H1 (cell line): ENCODE measurements at regions not wholly inside any gene's neighbourhood (a gene's known extent, or its start where the extent isn't known, plus 50 kb on each side); places are given as distances from the start of the nearest gene placed in this dataset.

ENCODE experiments used
- CTCF ChIA-PET: fragments of 300-600 bp; sonication (Branson Sonifier 250); formaldehyde crosslinking; loops from one replicate; lab custom pipeline; 2021; ENCODE audit not compliant: partially characterized antibody; lab: Charles Lee
- POLR2A ChIA-PET: fragments of 300-600 bp; sonication (Branson Sonifier 250); formaldehyde crosslinking; loops from one replicate; lab custom pipeline; 2021; ENCODE audit warnings: inconsistent platforms; ENCODE audit not compliant: partially characterized antibody; lab: Charles Lee
- DNase-seq, 2 experiments: peaks; one replicate each; pipeline versions ENCODE4 v3.0.0 to v3.0.0-alpha.2; 2010 to 2022; ENCODE audit warnings: low spot score in 2 of 2, low read depth in 1 of 2, mixed read lengths in 1 of 2
- FAIRE-seq: peaks from 2 replicates; lab custom pipeline; 2011; peaks lifted over from hg19 to GRCh38; lab: Jason Lieb, UNC
- H2AFZ ChIP-seq: 2 replicates; pipeline ENCODE4 v1.8.1; 2012; ENCODE audit warnings: low read length, inconsistent platforms
- H2AK5ac ChIP-seq: 2 replicates; pipeline ENCODE4 v1.6.1; 2013; ENCODE audit warnings: low read depth, low read length
- H2BK120ac ChIP-seq: replicated peaks from 2 replicates; pipeline ENCODE3; 2013; ENCODE audit warnings: low read depth, low read length, inconsistent platforms
- H2BK12ac ChIP-seq: 2 replicates; pipeline ENCODE4 v1.6.1; 2013; ENCODE audit warnings: low read depth, low read length
- H2BK15ac ChIP-seq: 2 replicates; pipeline ENCODE4 v1.6.1; 2013; ENCODE audit warnings: low read length
- H2BK20ac ChIP-seq: 2 replicates; pipeline ENCODE4 v1.6.1; 2013; ENCODE audit warnings: low read length
- H2BK5ac ChIP-seq: 2 replicates; pipeline ENCODE4 v1.6.1; 2013; ENCODE audit warnings: low read depth, low read length
- H3K14ac ChIP-seq: 2 replicates; pipeline ENCODE4 v1.6.1; 2013; ENCODE audit warnings: inconsistent platforms; ENCODE audit not compliant: insufficient read length
- H3K18ac ChIP-seq: 2 replicates; pipeline ENCODE4 v1.6.1; 2013; ENCODE audit warnings: low read length; ENCODE audit errors: extremely low read depth
- H3K23ac ChIP-seq: 2 replicates; pipeline ENCODE4 v1.6.1; 2013; ENCODE audit warnings: inconsistent platforms; ENCODE audit not compliant: insufficient read length
- H3K23me2 ChIP-seq: 2 replicates; pipeline ENCODE4 v1.6.1; 2013; ENCODE audit warnings: low read depth, low read length
- H3K27ac ChIP-seq: 2 replicates; pipeline ENCODE4 v1.6.1; 2011; ENCODE audit warnings: low read depth, low read length, inconsistent platforms
- H3K27me3 ChIP-seq, 4 experiments: replicated peaks in 1 of 4; 1 replicate in 1 of 4; 2 replicates in 3 of 4; pipeline versions ENCODE4 v1.6.1 to v1.8.1; 2011 to 2013; ENCODE audit warnings: low read length in 3 of 4, mild to moderate bottlenecking in 3 of 4, inconsistent platforms in 2 of 4, mixed read lengths in 2 of 4, moderate library complexity in 1 of 4; ENCODE audit not compliant: control insufficient read depth in 3 of 4, insufficient read depth in 3 of 4; ENCODE audit errors: extremely low read depth in 1 of 4
- H3K36me3 ChIP-seq, 4 experiments: 2 replicates each; pipeline versions ENCODE4 v1.6.1 to v1.8.1; 2011 to 2013; ENCODE audit warnings: mild to moderate bottlenecking in 4 of 4, low read length in 3 of 4, moderate library complexity in 2 of 4, control low read depth in 1 of 4, inconsistent platforms in 1 of 4; ENCODE audit not compliant: insufficient read depth in 4 of 4, control insufficient read depth in 2 of 4
- H3K4ac ChIP-seq: replicated peaks from 2 replicates; pipeline ENCODE3; 2013; ENCODE audit warnings: low read length, low read depth, mixed read lengths, inconsistent platforms; ENCODE audit not compliant: insufficient read length
- H3K4me1 ChIP-seq, 4 experiments: replicated peaks in 1 of 4; 1 replicate in 1 of 4; 2 replicates in 3 of 4; pipeline versions ENCODE4 v1.6.1 to v1.8.1; 2011 to 2013; ENCODE audit warnings: low read length in 3 of 4, inconsistent platforms in 2 of 4, mixed read lengths in 1 of 4; ENCODE audit not compliant: insufficient read depth in 4 of 4, control insufficient read depth in 3 of 4
- H3K4me2 ChIP-seq, 2 experiments: 2 replicates each; pipeline versions ENCODE4 v1.6.1 to v1.8.1; 2011 to 2013; ENCODE audit warnings: low read depth in 2 of 2, low read length in 2 of 2, control low read depth in 1 of 2, inconsistent platforms in 1 of 2, mild to moderate bottlenecking in 1 of 2; ENCODE audit not compliant: insufficient read depth in 1 of 2
- H3K4me3 ChIP-seq, 4 experiments: fragments of 200-600, 300-600 bp in 1 of 4; sonication (generic), shearing (Covaris generic), sonication (Bioruptor Twin) in 1 of 4; 2 replicates each; pipeline versions ENCODE4 v1.5.1 to v1.8.1; 2011 to 2016; ENCODE audit warnings: low read length in 4 of 4, low read depth in 3 of 4, control low read depth in 2 of 4, inconsistent platforms in 2 of 4, mild to moderate bottlenecking in 2 of 4, mixed read lengths in 1 of 4, moderate library complexity in 1 of 4; ENCODE audit not compliant: insufficient read depth in 2 of 4; ENCODE audit errors: extremely low read depth in 1 of 4
- H3K56ac ChIP-seq: replicated peaks from 2 replicates; pipeline ENCODE3; 2013; ENCODE audit warnings: low read depth, mild to moderate bottlenecking, mixed read lengths, low read length, inconsistent platforms; ENCODE audit not compliant: insufficient read length
- H3K79me1 ChIP-seq: 2 replicates; pipeline ENCODE4 v1.6.1; 2013; ENCODE audit warnings: low read depth, low read length, control low read depth
- H3K79me2 ChIP-seq, 2 experiments: 2 replicates each; pipeline versions ENCODE4 v1.6.1 to v1.8.1; 2012 to 2013; ENCODE audit warnings: low read length in 2 of 2, mild to moderate bottlenecking in 2 of 2, inconsistent platforms in 1 of 2; ENCODE audit not compliant: insufficient read depth in 2 of 2, control insufficient read depth in 1 of 2
- H3K9ac ChIP-seq, 4 experiments: replicated peaks in 1 of 4; 1 replicate in 1 of 4; 2 replicates in 3 of 4; pipeline versions ENCODE4 v1.6.1 to v1.8.1; 2011 to 2013; ENCODE audit warnings: low read depth in 3 of 4, low read length in 3 of 4, control low read depth in 2 of 4, mild to moderate bottlenecking in 2 of 4, moderate library complexity in 2 of 4, inconsistent platforms in 1 of 4; ENCODE audit errors: extremely low read depth in 1 of 4
- H3K9me3 ChIP-seq, 2 experiments: 2 replicates each; pipeline versions ENCODE4 v1.6.1 to v1.8.1; 2012 to 2013; ENCODE audit warnings: mild to moderate bottlenecking in 2 of 2, moderate library complexity in 2 of 2, control low read depth in 1 of 2, inconsistent platforms in 1 of 2, low read depth in 1 of 2, low read length in 1 of 2, mixed read lengths in 1 of 2; ENCODE audit not compliant: insufficient read depth in 2 of 2
- H4K20me1 ChIP-seq, 2 experiments: replicated peaks in 1 of 2; 2 replicates each; pipeline versions ENCODE3 to v1.8.1; 2011 to 2013; ENCODE audit warnings: inconsistent platforms in 2 of 2, low read length in 2 of 2, mild to moderate bottlenecking in 1 of 2; ENCODE audit not compliant: insufficient read depth in 2 of 2, control insufficient read depth in 1 of 2
- H4K5ac ChIP-seq: 2 replicates; pipeline ENCODE4 v1.6.1; 2013; ENCODE audit warnings: low read length, low read depth, mixed read lengths, inconsistent platforms; ENCODE audit not compliant: insufficient read length
- H4K8ac ChIP-seq: 2 replicates; pipeline ENCODE4 v1.8.0; 2013; ENCODE audit warnings: mild to moderate bottlenecking, moderate library complexity, low read length, inconsistent platforms; ENCODE audit not compliant: insufficient read depth; ENCODE audit errors: extremely low read depth
- H4K91ac ChIP-seq: replicated peaks from 2 replicates; pipeline ENCODE3; 2013; ENCODE audit warnings: low read length, mixed read lengths, inconsistent platforms; ENCODE audit not compliant: insufficient read length
- CBX5 ChIP-seq: fragments of 300-800, 300-1000 bp; sonication (generic); IDR thresholded peaks from 2 replicates; pipeline ENCODE4 v1.7.1; 2016; ENCODE audit warnings: antibody characterized with exemption, low read length, low read depth
- CEBPB ChIP-seq: IDR thresholded peaks from 2 replicates; pipeline ENCODE4 v1.6.1; 2012; ENCODE audit warnings: low read depth, low read length
- CHD2 ChIP-seq: IDR thresholded peaks from 2 replicates; pipeline ENCODE4 v1.6.1; 2012; ENCODE audit warnings: low read length, improper control_type of control experiment
- CREB1 ChIP-seq: IDR thresholded peaks from 2 replicates; pipeline ENCODE4 v1.6.1; 2012; ENCODE audit warnings: inconsistent platforms
- EGR1 ChIP-seq: IDR thresholded peaks from 2 replicates; pipeline ENCODE4 v1.6.1; 2011; ENCODE audit warnings: low read depth, low read length, borderline replicate concordance
- EZH2 ChIP-seq: fragments of 200-600 bp; sonication (generic); IDR thresholded peaks from 2 replicates; pipeline ENCODE4 v1.7.1; 2012; ENCODE audit warnings: low read depth, mild to moderate bottlenecking, moderate library complexity, low read length, inconsistent platforms; ENCODE audit not compliant: severe bottlenecking
- HDAC2 ChIP-seq, 2 experiments: fragments of 300-600 bp in 1 of 2; sonication (generic) in 1 of 2; IDR thresholded peaks; 2 replicates each; pipeline ENCODE4 v1.6.1; 2011 to 2012; ENCODE audit warnings: low read depth in 2 of 2, low read length in 2 of 2, mild to moderate bottlenecking in 2 of 2, moderate library complexity in 2 of 2, borderline replicate concordance in 1 of 2, inconsistent platforms in 1 of 2
- RAD21 ChIP-seq, 2 experiments: IDR thresholded peaks in 1 of 2; conservative IDR thresholded peaks in 1 of 2; 2 replicates each; pipeline ENCODE4 v1.6.1; 2011; ENCODE audit warnings: low read depth in 2 of 2, low read length in 2 of 2, improper control_type of control experiment in 1 of 2, inconsistent platforms in 1 of 2, mild to moderate bottlenecking in 1 of 2, moderate library complexity in 1 of 2
- SIRT6 ChIP-seq: IDR thresholded peaks from one replicate; pipeline ENCODE4 v1.7.1; 2012; ENCODE audit warnings: low read length, inconsistent platforms
- TAF1 ChIP-seq: IDR thresholded peaks from 2 replicates; pipeline ENCODE4 v1.6.1; 2011; ENCODE audit warnings: mild to moderate bottlenecking, low read depth, low read length
- TEAD4 ChIP-seq: IDR thresholded peaks from 2 replicates; pipeline ENCODE4 v1.6.1; 2012; ENCODE audit warnings: low read depth, low read length, inconsistent platforms, mixed read lengths
- WGBS, 2 experiments: shearing (Covaris generic) in 1 of 2; methylation state at CpG; one replicate each; pipeline versions ENCODE4 v1.1.6 to v1.1.7; 2013 to 2015; ENCODE audit warnings: low lambda C conversion rate in 2 of 2, mixed read lengths in 2 of 2, inconsistent platforms in 1 of 2, low coverage in 1 of 2, missing lambda C conversion rate in 1 of 2; ENCODE audit not compliant: insufficient replicate concordance in 2 of 2, insufficient coverage in 1 of 2, insufficient read length in 1 of 2; ENCODE audit errors: extremely low coverage in 1 of 2, missing lambda C conversion rate in 1 of 2; 5-methylcytosine and 5-hydroxymethylcytosine counted together
- TF ChIP-seq, protein P1 (sequence below), 3 experiments: IDR thresholded peaks; 1 replicate in 2 of 3; 2 replicates in 1 of 3; pipeline versions ENCODE4 v1.5.1 to v1.6.1; 2011; ENCODE audit warnings: low read length in 3 of 3, mild to moderate bottlenecking in 3 of 3, inconsistent platforms in 2 of 3, low read depth in 1 of 3, moderate library complexity in 1 of 3; ENCODE audit not compliant: insufficient read depth in 1 of 3; ENCODE audit errors: control extremely low read depth in 1 of 3

DNA sequence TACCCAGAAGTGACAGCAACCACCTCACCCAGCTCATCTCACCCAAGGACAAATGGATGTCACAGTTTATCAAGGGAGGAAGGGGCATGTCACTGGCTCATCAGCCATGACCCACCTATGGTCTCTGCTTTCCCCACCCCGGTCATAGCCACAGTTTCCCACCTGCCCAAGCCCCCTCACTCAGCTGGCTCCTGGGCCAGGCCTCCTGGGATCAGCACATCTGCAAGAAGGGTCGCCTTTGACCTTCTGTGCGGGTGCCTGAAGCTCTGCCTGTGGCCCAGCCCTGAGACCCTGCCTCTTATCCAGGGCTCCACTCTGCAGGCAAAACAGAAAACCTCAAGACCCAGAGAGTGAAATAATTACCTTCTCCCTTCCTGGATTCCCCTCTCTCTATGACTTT, 236.4 kb downstream of the BUD13 start:
- Histone ChIP-seq H2BK20ac (no peak overlapping the region), H3K9me3 (peaks cover 0 to 3% of the 10 kb centered on the region in 2 experiments; a peak in 1 of 4 replicates), H3K14ac (no peak overlapping the region), H3K27ac (no peak overlapping the region), H3K23ac (no peak overlapping the region), H3K4me1 (peaks cover 0 to 4% (median 1%) of the 10 kb centered on the region in 4 experiments; a peak in 2 of 7 replicates), H2BK15ac (no peak overlapping the region), H4K91ac (no peak overlapping the region), H4K20me1 (no peaks in the 10 kb centered on the region), H3K9ac (no peak overlapping the region), H3K4me2 (no peak overlapping the region), H3K36me3 (no peaks in the 10 kb centered on the region), H3K56ac (no peak overlapping the region), H4K5ac (no peak overlapping the region), H2AFZ (no peak overlapping the region), H2BK5ac (no peak overlapping the region), H4K8ac (no peak overlapping the region), H3K79me2 (no peaks in the 10 kb centered on the region), H2BK12ac (no peak overlapping the region), H2BK120ac (no peak overlapping the region), H3K4ac (no peak overlapping the region), H3K18ac (no peak overlapping the region), H3K23me2 (no peaks in the 10 kb centered on the region; the same call in 1 of the 2 replicates), H3K27me3 (peaks cover 0 to 4% (median 0%) of the 10 kb centered on the region in 4 experiments; a peak in 3 of 7 replicates), H3K79me1 (no peaks in the 10 kb centered on the region), H2AK5ac (no peak overlapping the region), H3K4me3 (no peak overlapping the region)
- 81% methylated on average over 3 of the region's 3 CpGs; no CpG with 5 or more reads in 1 of the 2 experiments for WGBS, 2 experiments
- FAIRE-seq (no peak), DNase-seq (no peak)
- POLR2A ChIA-PET: no interaction called here
- CTCF ChIA-PET: interaction anchor here (0.6 to 11.6 kb wide), 19 partner anchors 10 to 254 kb away, joined by 3 to 96 read pairs (median 4); no protein-coding TSS in a partner anchor
- TF ChIP-seq CREB1: no peak
- no peak for TF ChIP-seq TEAD4
- no peak for TF ChIP-seq CEBPB
- TF ChIP-seq RAD21 (IDR thresholded peaks at IDR 0.05 in 1 of 2, conservative IDR thresholded peaks at IDR 0.05 in 1 of 2; ENCODE audit: low read depth in 2 of 2, low read length in 2 of 2): no peak
- no peak for TF ChIP-seq CBX5
- TF ChIP-seq CHD2: no peak
- no peak for TF ChIP-seq SIRT6
- TF ChIP-seq EGR1: no peak
- no peak for TF ChIP-seq EZH2
- no peak for TF ChIP-seq HDAC2 (IDR thresholded peaks at IDR 0.05; ENCODE audit: borderline replicate concordance in 1 of 2, low read depth in 2 of 2, low read length in 2 of 2)
- no peak for TF ChIP-seq TAF1
- TF ChIP-seq, protein P1, sequence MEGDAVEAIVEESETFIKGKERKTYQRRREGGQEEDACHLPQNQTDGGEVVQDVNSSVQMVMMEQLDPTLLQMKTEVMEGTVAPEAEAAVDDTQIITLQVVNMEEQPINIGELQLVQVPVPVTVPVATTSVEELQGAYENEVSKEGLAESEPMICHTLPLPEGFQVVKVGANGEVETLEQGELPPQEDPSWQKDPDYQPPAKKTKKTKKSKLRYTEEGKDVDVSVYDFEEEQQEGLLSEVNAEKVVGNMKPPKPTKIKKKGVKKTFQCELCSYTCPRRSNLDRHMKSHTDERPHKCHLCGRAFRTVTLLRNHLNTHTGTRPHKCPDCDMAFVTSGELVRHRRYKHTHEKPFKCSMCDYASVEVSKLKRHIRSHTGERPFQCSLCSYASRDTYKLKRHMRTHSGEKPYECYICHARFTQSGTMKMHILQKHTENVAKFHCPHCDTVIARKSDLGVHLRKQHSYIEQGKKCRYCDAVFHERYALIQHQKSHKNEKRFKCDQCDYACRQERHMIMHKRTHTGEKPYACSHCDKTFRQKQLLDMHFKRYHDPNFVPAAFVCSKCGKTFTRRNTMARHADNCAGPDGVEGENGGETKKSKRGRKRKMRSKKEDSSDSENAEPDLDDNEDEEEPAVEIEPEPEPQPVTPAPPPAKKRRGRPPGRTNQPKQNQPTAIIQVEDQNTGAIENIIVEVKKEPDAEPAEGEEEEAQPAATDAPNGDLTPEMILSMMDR (IDR thresholded peaks at IDR 0.05; ENCODE audit: control extremely low read depth in 1 of 3, insufficient read depth in 1 of 3, low read depth in 1 of 3, low read length in 3 of 3): no peak
